Nephron (organoid): ENCODE measurements at regions not wholly inside any gene's neighbourhood (a gene's known extent, or its start where the extent isn't known, plus 50 kb on each side); places are given as distances from the start of the nearest gene placed in this dataset.

Source experiments
- H3K27ac Mint-ChIP-seq, 3 experiments: 2 replicates each; pipeline ENCODE4 v1.8.0; 2020; ENCODE audit warnings: mixed read lengths in 3 of 3, mild to moderate bottlenecking in 2 of 3, moderate library complexity in 1 of 3
- H3K27me3 Mint-ChIP-seq: 2 replicates; pipeline ENCODE4 v1.8.0; 2021; ENCODE audit warnings: low read depth, mild to moderate bottlenecking, moderate library complexity, mixed read lengths
- H3K36me3 Mint-ChIP-seq: 2 replicates; pipeline ENCODE4 v1.8.0; 2020; ENCODE audit warnings: low read depth, mixed read lengths
- H3K4me1 Mint-ChIP-seq: 2 replicates; pipeline ENCODE4 v1.8.0; 2020; ENCODE audit warnings: mixed read lengths
- H3K4me3 Mint-ChIP-seq, 3 experiments: 2 replicates each; pipeline ENCODE4 v1.8.0; 2020; ENCODE audit warnings: mild to moderate bottlenecking in 3 of 3, mixed read lengths in 3 of 3, moderate library complexity in 2 of 3
- H3K9me3 Mint-ChIP-seq: 2 replicates; pipeline ENCODE4 v1.8.0; 2020; ENCODE audit warnings: mixed read lengths
- CTCF ChIP-seq, 3 experiments: fragments of 200-600 bp; sonication (generic); IDR thresholded peaks; one replicate each; pipeline ENCODE4 v1.5.0; 2021; ENCODE audit warnings: antibody characterized with exemption in 3 of 3; ENCODE audit not compliant: unreplicated experiment in 3 of 3

GRCh38 chr3:72665701-72666446 lies 182.4 kb downstream of the SHQ1 start:
- Mint-ChIP-seq H3K4me1 (peaks cover 35% of the 10 kb centered on the region), H3K27me3 (peaks cover 19% of the 10 kb centered on the region), H3K4me3 (no peak overlapping the region), H3K9me3 (peaks cover 3% of the 10 kb centered on the region), H3K27ac (no peak overlapping the region), H3K36me3 (no peaks in the 10 kb centered on the region)
- peak; percentile 23 to 38 (median 29) for TF ChIP-seq CTCF (IDR thresholded peaks at IDR 0.05; ENCODE audit: unreplicated experiment in 3 of 3)

GRCh38 chr3:72665103-72665502 lies 183.1 kb downstream of the SHQ1 start:
- TF ChIP-seq CTCF (IDR thresholded peaks at IDR 0.05; ENCODE audit: unreplicated experiment in 3 of 3) = no peak
- peaks cover 41% of the 10 kb centered on the region for H3K4me1 Mint-ChIP-seq
- peaks cover 3% of the 10 kb centered on the region for H3K9me3 Mint-ChIP-seq
- no peak overlapping the region for H3K4me3 Mint-ChIP-seq
- no peaks in the 10 kb centered on the region for H3K36me3 Mint-ChIP-seq
- peaks cover 13% of the 10 kb centered on the region for H3K27me3 Mint-ChIP-seq
- H3K27ac Mint-ChIP-seq = no peak overlapping the region

- TF ChIP-seq CTCF (IDR thresholded peaks at IDR 0.05; ENCODE audit: unreplicated experiment in 3 of 3) = no peak
- Mint-ChIP-seq H3K27ac (peak overlapping the region in 2 of 3 experiments; percentile 33 to 82), H3K4me3 (no peak overlapping the region), H3K36me3 (no peaks in the 10 kb centered on the region), H3K4me1 (peaks cover 48% of the 10 kb centered on the region), H3K27me3 (peaks cover 16% of the 10 kb centered on the region), H3K9me3 (peaks cover 3% of the 10 kb centered on the region)
These were observed 183.9 kb downstream of the SHQ1 start for GRCh38 chr3:72664184-72664975.

- peak overlapping the region; percentile 51 to 82 (median 75) for H3K27ac Mint-ChIP-seq
- peaks cover 53% of the 10 kb centered on the region for H3K4me1 Mint-ChIP-seq
- H3K9me3 Mint-ChIP-seq = peaks cover 3% of the 10 kb centered on the region
- H3K4me3 Mint-ChIP-seq = no peak overlapping the region
- TF ChIP-seq CTCF (IDR thresholded peaks at IDR 0.05; ENCODE audit: unreplicated experiment in 3 of 3) = no peak
- no peaks in the 10 kb centered on the region for H3K36me3 Mint-ChIP-seq
- peaks cover 25% of the 10 kb centered on the region for H3K27me3 Mint-ChIP-seq
These were observed 184.8 kb downstream of the SHQ1 start for GRCh38 chr3:72663429-72663828.

GRCh38 chr3:72661115-72661457 lies 187.2 kb downstream of the SHQ1 start:
- TF ChIP-seq CTCF (IDR thresholded peaks at IDR 0.05; ENCODE audit: unreplicated experiment in 3 of 3) = no peak
- peaks cover 38% of the 10 kb centered on the region for H3K27me3 Mint-ChIP-seq
- peaks cover 53% of the 10 kb centered on the region for H3K4me1 Mint-ChIP-seq
- no peaks in the 10 kb centered on the region for H3K36me3 Mint-ChIP-seq
- no peaks in the 10 kb centered on the region for H3K9me3 Mint-ChIP-seq
- no peak overlapping the region for H3K4me3 Mint-ChIP-seq
- no peak overlapping the region for H3K27ac Mint-ChIP-seq
